ENCODE measurements at regions not wholly inside any gene's neighbourhood (a gene's known extent, or its start where the extent isn't known, plus 50 kb on each side); places are given as distances from the start of the nearest gene placed in this dataset.

- TF ChIP-seq CTCF (IDR thresholded peaks at IDR 0.05) (no peak), POLR2A (IDR thresholded peaks at IDR 0.05) (no peak), EP300 (IDR thresholded peaks at IDR 0.05) (no peak)
Observed at GRCh38 chr4:156495091-156495490, 476.5 kb downstream of the PDGFC start.
